AG09309 (cell line): ENCODE measurements at regions not wholly inside any gene's neighbourhood (a gene's known extent, or its start where the extent isn't known, plus 50 kb on each side); places are given as distances from the start of the nearest gene placed in this dataset.
A peak's percentile ranks its signal among the peaks of the same experiment; 100 is the strongest.

Source experiments
- DNase-seq: peaks from one replicate; pipeline ENCODE4 v3.0.0-alpha.2; 2010; ENCODE audit warnings: low read depth
- H3K4me3 ChIP-seq: 2 replicates; pipeline ENCODE4 v1.5.1; 2011; ENCODE audit warnings: mild to moderate bottlenecking, low read depth, low read length, moderate library complexity; ENCODE audit not compliant: control insufficient read depth
- TF ChIP-seq, protein P1 (sequence below): IDR thresholded peaks from 2 replicates; pipeline ENCODE4 v1.5.1; 2011; ENCODE audit warnings: mild to moderate bottlenecking, low read depth, low read length, inconsistent platforms; ENCODE audit not compliant: insufficient read depth, control insufficient read depth; ENCODE audit errors: missing control alignments

DNA sequence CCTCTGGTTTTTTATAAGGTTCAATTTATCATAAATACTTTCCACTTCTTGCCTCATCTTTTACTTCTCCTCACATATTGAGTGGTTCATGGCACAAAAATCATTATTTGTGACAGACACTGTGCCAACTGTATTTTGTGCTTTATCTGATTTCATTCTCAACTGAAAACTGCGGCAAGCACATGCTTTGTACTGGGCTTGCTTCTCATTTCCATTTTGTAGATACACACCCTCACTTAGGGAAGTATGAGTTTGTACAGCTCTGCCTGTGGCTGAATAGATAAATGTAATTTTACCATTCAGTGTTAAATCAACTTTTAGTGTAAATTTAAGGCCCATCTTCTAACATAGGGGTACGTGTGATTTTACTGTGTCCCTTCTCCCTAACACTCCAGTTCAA lies 83.6 kb downstream of the ANXA2R start:
- DNase-seq: no peak
- no peak overlapping the region for H3K4me3 ChIP-seq
- TF ChIP-seq, protein P1, sequence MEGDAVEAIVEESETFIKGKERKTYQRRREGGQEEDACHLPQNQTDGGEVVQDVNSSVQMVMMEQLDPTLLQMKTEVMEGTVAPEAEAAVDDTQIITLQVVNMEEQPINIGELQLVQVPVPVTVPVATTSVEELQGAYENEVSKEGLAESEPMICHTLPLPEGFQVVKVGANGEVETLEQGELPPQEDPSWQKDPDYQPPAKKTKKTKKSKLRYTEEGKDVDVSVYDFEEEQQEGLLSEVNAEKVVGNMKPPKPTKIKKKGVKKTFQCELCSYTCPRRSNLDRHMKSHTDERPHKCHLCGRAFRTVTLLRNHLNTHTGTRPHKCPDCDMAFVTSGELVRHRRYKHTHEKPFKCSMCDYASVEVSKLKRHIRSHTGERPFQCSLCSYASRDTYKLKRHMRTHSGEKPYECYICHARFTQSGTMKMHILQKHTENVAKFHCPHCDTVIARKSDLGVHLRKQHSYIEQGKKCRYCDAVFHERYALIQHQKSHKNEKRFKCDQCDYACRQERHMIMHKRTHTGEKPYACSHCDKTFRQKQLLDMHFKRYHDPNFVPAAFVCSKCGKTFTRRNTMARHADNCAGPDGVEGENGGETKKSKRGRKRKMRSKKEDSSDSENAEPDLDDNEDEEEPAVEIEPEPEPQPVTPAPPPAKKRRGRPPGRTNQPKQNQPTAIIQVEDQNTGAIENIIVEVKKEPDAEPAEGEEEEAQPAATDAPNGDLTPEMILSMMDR: no peak

DNA sequence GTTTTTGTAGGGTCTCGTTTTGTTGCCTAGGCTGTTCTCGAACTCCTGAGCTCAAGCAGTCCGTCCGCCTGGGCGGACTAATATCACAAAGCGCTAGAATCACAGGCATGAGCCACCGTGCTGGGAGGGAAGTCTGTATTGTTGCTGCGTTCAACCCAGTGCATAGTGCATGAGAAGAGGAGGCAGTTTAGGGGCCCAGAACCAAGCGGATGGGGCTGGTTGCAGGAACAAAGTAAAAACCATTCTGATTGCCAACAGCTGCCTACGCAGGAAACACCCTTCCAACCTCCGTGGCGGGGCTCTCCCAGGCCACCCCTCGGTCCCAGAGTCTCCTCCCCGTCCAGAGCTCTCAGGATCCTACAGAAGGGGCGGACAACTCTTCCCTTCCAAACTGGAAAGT lies 87.1 kb downstream of the ANXA2R start:
- TF ChIP-seq, protein P1: no peak
- H3K4me3 ChIP-seq: no peak overlapping the region
- DNase-seq: no peak

DNA sequence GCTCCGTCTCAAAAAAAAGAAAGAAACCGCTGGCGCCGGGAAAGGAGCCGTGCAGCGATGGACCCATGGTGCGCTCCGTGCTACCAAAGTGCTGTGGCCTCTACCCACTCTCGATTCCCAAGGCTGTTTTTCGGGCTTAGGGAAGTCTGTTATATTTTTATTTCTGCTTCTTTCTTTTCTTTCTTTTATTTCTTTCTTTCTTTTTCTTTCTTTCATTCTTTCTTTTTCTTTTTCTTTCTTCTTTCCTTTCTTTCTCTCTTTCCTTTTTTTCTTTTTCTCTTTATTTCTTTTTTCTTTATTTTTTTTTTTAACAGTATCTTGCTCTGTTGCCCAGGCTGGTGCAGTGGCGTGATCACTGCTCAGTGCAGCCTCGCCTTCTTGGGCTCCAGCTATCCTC lies 87.5 kb downstream of the ANXA2R start:
- peak overlapping the region; percentile 51 for H3K4me3 ChIP-seq
- DNase-seq: no peak
- TF ChIP-seq, protein P1: no peak

DNA sequence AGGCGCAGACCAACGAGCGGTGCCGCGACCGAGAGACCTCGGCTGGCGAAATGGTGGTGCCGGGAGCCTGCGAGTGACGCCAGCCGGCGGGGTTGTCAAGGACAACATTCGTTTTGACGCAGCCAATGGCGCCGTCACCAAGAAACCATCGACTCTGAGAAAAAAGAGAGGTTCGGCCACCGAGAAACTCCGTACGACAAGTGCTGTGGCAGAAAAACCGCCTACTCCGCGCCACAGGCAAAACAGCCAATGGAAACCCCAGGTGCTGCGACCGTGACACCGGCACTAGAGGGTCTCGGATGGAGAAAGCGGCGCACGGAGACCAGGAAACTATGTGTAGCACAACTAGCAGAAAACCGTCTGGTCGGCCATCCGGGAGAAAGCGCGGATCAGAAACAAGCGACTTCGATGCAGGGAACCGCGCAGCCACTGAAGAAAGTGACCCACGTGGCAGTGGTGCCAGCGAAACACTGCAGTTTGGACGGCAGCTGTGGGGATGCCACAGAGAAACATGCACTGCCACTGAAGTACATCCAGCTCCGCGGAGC lies 88.8 kb downstream of the ANXA2R start:
- DNase-seq: no peak
- TF ChIP-seq, protein P1: no peak
- H3K4me3 ChIP-seq: peak overlapping the region; percentile 51

DNA sequence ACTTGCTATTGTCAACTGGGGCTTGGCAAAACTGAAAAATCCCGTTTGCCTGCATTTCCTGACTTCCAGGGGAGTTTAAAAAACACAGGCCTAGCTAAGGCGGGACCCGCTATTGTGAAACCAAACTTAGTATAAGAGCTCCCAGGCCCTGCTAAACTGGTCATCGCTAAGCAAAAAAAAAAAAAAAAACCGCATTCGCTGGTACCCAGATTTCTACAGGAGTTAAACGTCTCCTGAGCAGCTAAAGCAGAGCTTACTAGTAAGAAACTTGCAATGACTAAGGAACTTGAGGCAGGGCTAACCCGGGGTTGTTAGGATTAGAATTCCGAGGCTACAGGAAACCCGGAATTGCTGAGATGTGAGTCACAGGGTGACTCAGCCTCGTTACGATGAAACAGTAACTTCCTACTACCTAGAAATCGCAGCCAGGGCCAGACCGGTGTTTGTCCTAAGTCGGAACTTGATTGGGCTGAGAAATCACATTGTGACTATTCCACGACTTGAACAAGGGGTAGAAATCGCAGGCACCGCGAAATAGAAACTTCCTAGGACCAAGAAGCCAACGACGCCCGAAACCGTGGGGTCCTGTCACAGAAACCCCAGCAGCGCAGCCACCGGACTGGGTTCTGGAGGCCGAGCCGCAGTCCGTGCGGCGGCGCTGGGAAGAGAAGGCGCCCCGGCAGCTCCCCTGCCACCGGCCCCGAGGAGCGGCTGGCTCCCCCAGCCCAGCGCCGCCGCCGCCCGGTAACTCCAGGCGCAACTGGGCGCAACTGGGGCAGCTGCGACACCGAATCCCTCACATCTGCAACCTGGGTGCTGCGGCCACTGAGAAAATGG lies 89.4 kb downstream of the ANXA2R start:
- peak; percentile 100 for DNase-seq
- TF ChIP-seq, protein P1: no peak
- peak overlapping the region; percentile 51 for H3K4me3 ChIP-seq

DNA sequence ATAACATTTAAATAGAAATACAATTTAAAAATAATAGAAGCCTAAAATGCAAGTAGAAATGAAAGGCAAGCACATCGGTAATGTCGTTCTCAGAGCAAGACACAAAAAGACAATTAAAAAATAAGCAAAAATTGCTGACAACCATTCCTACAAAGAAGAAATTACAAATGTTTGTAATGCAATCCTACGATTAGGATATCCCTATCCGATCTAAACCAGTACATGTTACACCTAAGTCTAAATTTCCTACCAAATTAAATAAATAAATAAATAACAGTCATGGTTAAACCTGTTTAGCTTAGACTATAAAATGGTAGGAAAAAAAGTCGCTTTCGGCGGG lies 90.0 kb downstream of the ANXA2R start:
- DNase-seq: no peak
- TF ChIP-seq, protein P1: no peak
- no peak overlapping the region for H3K4me3 ChIP-seq
